ENCODE measurements at regions not wholly inside any gene's neighbourhood (a gene's known extent, or its start where the extent isn't known, plus 50 kb on each side); places are given as distances from the start of the nearest gene placed in this dataset.

GRCh38 chr13:61795580-61795979 lies 379.9 kb upstream of the PCDH20 start:
- DNase-seq, result no peak
- TF ChIP-seq CTCF (IDR thresholded peaks at IDR 0.05), result no peak
- H3K4me1 Mint-ChIP-seq (ENCODE audit: low read depth), result no peaks in the 10 kb centered on the region
- no peak overlapping the region for H3K4me3 Mint-ChIP-seq
- H3K36me3 Mint-ChIP-seq (ENCODE audit: low read depth), result no peaks in the 10 kb centered on the region
- peaks cover 34% of the 10 kb centered on the region for H3K9me3 Mint-ChIP-seq
- H3K27me3 Mint-ChIP-seq (ENCODE audit: insufficient read depth), result no peaks in the 10 kb centered on the region
- H3K27ac Mint-ChIP-seq, result no peak overlapping the region

GRCh38 chr13:61779456-61779855 lies 363.8 kb upstream of the PCDH20 start:
- TF ChIP-seq CTCF (IDR thresholded peaks at IDR 0.05), result no peak
- Mint-ChIP-seq H3K4me1 (ENCODE audit: low read depth) (no peaks in the 10 kb centered on the region), H3K9me3 (peaks cover 30% of the 10 kb centered on the region)

GRCh38 chr13:61778531-61778930 lies 362.9 kb upstream of the PCDH20 start:
- peaks cover 33% of the 10 kb centered on the region for H3K9me3 Mint-ChIP-seq
- H3K4me1 Mint-ChIP-seq (ENCODE audit: low read depth), result no peaks in the 10 kb centered on the region
- H3K27me3 Mint-ChIP-seq (ENCODE audit: insufficient read depth), result no peaks in the 10 kb centered on the region
- DNase-seq, result no peak
- no peaks in the 10 kb centered on the region for H3K36me3 Mint-ChIP-seq (ENCODE audit: low read depth)
- H3K4me3 Mint-ChIP-seq, result no peak overlapping the region
- no peak for TF ChIP-seq CTCF (IDR thresholded peaks at IDR 0.05)
- H3K27ac Mint-ChIP-seq, result no peak overlapping the region

More at GRCh38 chr13:61779456-61779855, 363.8 kb upstream of the PCDH20 start:
- H3K27me3 Mint-ChIP-seq (ENCODE audit: insufficient read depth), result no peaks in the 10 kb centered on the region
- no peak overlapping the region for H3K4me3 Mint-ChIP-seq
- H3K36me3 Mint-ChIP-seq (ENCODE audit: low read depth), result no peaks in the 10 kb centered on the region
- no peak for DNase-seq
- H3K27ac Mint-ChIP-seq, result no peak overlapping the region

- no peaks in the 10 kb centered on the region for H3K27me3 Mint-ChIP-seq (ENCODE audit: insufficient read depth)
- no peak overlapping the region for H3K4me3 Mint-ChIP-seq
- no peaks in the 10 kb centered on the region for H3K36me3 Mint-ChIP-seq (ENCODE audit: low read depth)
- no peak for TF ChIP-seq CTCF (IDR thresholded peaks at IDR 0.05)
- no peak for DNase-seq
- no peaks in the 10 kb centered on the region for H3K4me1 Mint-ChIP-seq (ENCODE audit: low read depth)
- peaks cover 32% of the 10 kb centered on the region for H3K9me3 Mint-ChIP-seq
- H3K27ac Mint-ChIP-seq, result no peak overlapping the region
These were observed 362.2 kb upstream of the PCDH20 start for GRCh38 chr13:61777899-61778298.

GRCh38 chr13:61777271-61777670 lies 361.6 kb upstream of the PCDH20 start:
- no peak for DNase-seq
- no peak overlapping the region for H3K27ac Mint-ChIP-seq
- no peaks in the 10 kb centered on the region for H3K4me1 Mint-ChIP-seq (ENCODE audit: low read depth)
- TF ChIP-seq CTCF (IDR thresholded peaks at IDR 0.05), result no peak
- H3K36me3 Mint-ChIP-seq (ENCODE audit: low read depth), result no peaks in the 10 kb centered on the region
- H3K27me3 Mint-ChIP-seq (ENCODE audit: insufficient read depth), result no peaks in the 10 kb centered on the region
- H3K9me3 Mint-ChIP-seq, result peaks cover 25% of the 10 kb centered on the region
- H3K4me3 Mint-ChIP-seq, result no peak overlapping the region

GRCh38 chr13:61774903-61775302 lies 359.3 kb upstream of the PCDH20 start:
- no peak overlapping the region for H3K4me3 Mint-ChIP-seq
- DNase-seq, result no peak
- H3K27me3 Mint-ChIP-seq (ENCODE audit: insufficient read depth), result no peaks in the 10 kb centered on the region
- TF ChIP-seq CTCF (IDR thresholded peaks at IDR 0.05), result no peak
- no peaks in the 10 kb centered on the region for H3K36me3 Mint-ChIP-seq (ENCODE audit: low read depth)
- peaks cover 21% of the 10 kb centered on the region for H3K9me3 Mint-ChIP-seq
- no peak overlapping the region for H3K27ac Mint-ChIP-seq
- H3K4me1 Mint-ChIP-seq (ENCODE audit: low read depth), result no peaks in the 10 kb centered on the region
